IMR-90 (cell line): ENCODE measurements at regions not wholly inside any gene's neighbourhood (a gene's known extent, or its start where the extent isn't known, plus 50 kb on each side); places are given as distances from the start of the nearest gene placed in this dataset.

Experiments used
- ATAC-seq: fragments of 200-7000 bp; cut with Tn5 transposase; 2 replicates; pipeline ENCODE4 v1.9.1; 2020; ENCODE audit warnings: low read depth, mild to moderate bottlenecking, moderate library complexity
- BruUV-seq: library from RNA; stranded (reverse); fragments of 400-500 nt; replicated peaks from 2 replicates; lab custom pipeline; 2021; lab: Mats Ljungman, UMichigan
- CTCF ChIA-PET: fragments of 300-600 bp; formaldehyde crosslinking; extraction: SDS; loops from one replicate; lab custom pipeline; 2021; ENCODE audit warnings: antibody characterized with exemption; lab: Yijun Ruan, JAX
- POLR2A ChIA-PET: fragments of 300-600 bp; sonication (Branson Sonifier 250); formaldehyde crosslinking; loops from one replicate; lab custom pipeline; 2022; ENCODE audit warnings: antibody characterized with exemption; ENCODE audit not compliant: unreplicated experiment; lab: Charles Lee
- DNase-seq: peaks from one replicate; pipeline ENCODE4 v3.0.0; 2013
- H2AFZ ChIP-seq: replicated peaks from 2 replicates; pipeline ENCODE3; 2013; ENCODE audit warnings: low read length, mild to moderate bottlenecking; ENCODE audit not compliant: poor library complexity
- H2AK5ac ChIP-seq: 2 replicates; pipeline ENCODE4 v1.6.1; 2013; ENCODE audit warnings: low read depth, low read length, inconsistent platforms
- H2AK9ac ChIP-seq: replicated peaks from 2 replicates; pipeline ENCODE3; 2013; ENCODE audit warnings: mild to moderate bottlenecking, low read depth, low read length, moderate library complexity; ENCODE audit not compliant: poor library complexity
- H2BK120ac ChIP-seq: 2 replicates; pipeline ENCODE4 v1.6.1; 2013; ENCODE audit warnings: low read depth, low read length, inconsistent platforms
- H2BK15ac ChIP-seq: 3 replicates; pipeline ENCODE4 v1.6.1; 2013; ENCODE audit warnings: low read depth, low read length, inconsistent platforms
- H2BK20ac ChIP-seq: 2 replicates; pipeline ENCODE4 v1.6.1; 2013; ENCODE audit warnings: low read depth, mild to moderate bottlenecking, inconsistent platforms, low read length, moderate library complexity
- H2BK5ac ChIP-seq: 2 replicates; pipeline ENCODE4 v1.6.1; 2013; ENCODE audit warnings: mild to moderate bottlenecking, low read depth, low read length, inconsistent platforms; ENCODE audit not compliant: poor library complexity, severe bottlenecking
- H3K14ac ChIP-seq: replicated peaks from 2 replicates; pipeline ENCODE4 v1.6.1; 2013; ENCODE audit warnings: low read depth, low read length, inconsistent platforms
- H3K18ac ChIP-seq: 2 replicates; pipeline ENCODE4 v1.6.1; 2013; ENCODE audit warnings: low read depth, low read length, control low read depth
- H3K23ac ChIP-seq: 2 replicates; pipeline ENCODE4 v1.6.1; 2013; ENCODE audit warnings: low read depth, low read length, inconsistent platforms
- H3K27ac ChIP-seq: 2 replicates; pipeline ENCODE4 v1.5.1; 2013; ENCODE audit warnings: mild to moderate bottlenecking, control low read depth, low read length; ENCODE audit not compliant: insufficient read depth
- H3K27me3 ChIP-seq: 2 replicates; pipeline ENCODE4 v1.6.1; 2013; ENCODE audit warnings: low read length; ENCODE audit not compliant: control insufficient read depth, insufficient read depth
- H3K36me3 ChIP-seq: 2 replicates; pipeline ENCODE4 v1.6.1; 2013; ENCODE audit warnings: low read length, mixed read lengths; ENCODE audit not compliant: control insufficient read depth, insufficient read depth
- H3K4ac ChIP-seq: 2 replicates; pipeline ENCODE4 v1.6.1; 2013; ENCODE audit warnings: low read depth, low read length, inconsistent platforms
- H3K4me1 ChIP-seq: 2 replicates; pipeline ENCODE4 v1.6.1; 2013; ENCODE audit warnings: low read length, mixed read lengths; ENCODE audit not compliant: control insufficient read depth, insufficient read depth
- H3K4me2 ChIP-seq: 2 replicates; pipeline ENCODE4 v1.6.1; 2013; ENCODE audit warnings: low read depth, mild to moderate bottlenecking, control low read depth, low read length, moderate library complexity
- H3K4me3 ChIP-seq: 2 replicates; pipeline ENCODE4 v1.5.1; 2013; ENCODE audit warnings: low read depth, mild to moderate bottlenecking, control low read depth, low read length, moderate library complexity; ENCODE audit not compliant: insufficient read depth
- H3K56ac ChIP-seq: 2 replicates; pipeline ENCODE4 v1.6.1; 2013; ENCODE audit warnings: low read length, inconsistent platforms; ENCODE audit not compliant: insufficient read depth; ENCODE audit errors: extremely low read depth
- H3K79me1 ChIP-seq, 2 experiments: 2 replicates each; pipeline ENCODE4 v1.6.1; 2013; ENCODE audit warnings: low read length in 2 of 2, inconsistent platforms in 1 of 2, low read depth in 1 of 2
- H3K9ac ChIP-seq: 2 replicates; pipeline ENCODE4 v1.6.1; 2013; ENCODE audit warnings: low read depth, low read length, control low read depth
- H3K9me1 ChIP-seq: 2 replicates; pipeline ENCODE4 v1.6.1; 2013; ENCODE audit warnings: low read length, inconsistent platforms; ENCODE audit not compliant: insufficient read depth
- H3K9me3 ChIP-seq: 2 replicates; pipeline ENCODE4 v1.6.1; 2013; ENCODE audit warnings: low read length; ENCODE audit not compliant: control insufficient read depth, insufficient read depth
- H4K20me1 ChIP-seq: 2 replicates; pipeline ENCODE4 v1.6.1; 2013; ENCODE audit warnings: low read length, inconsistent platforms; ENCODE audit not compliant: insufficient read depth
- H4K5ac ChIP-seq: 2 replicates; pipeline ENCODE4 v1.6.1; 2013; ENCODE audit warnings: mild to moderate bottlenecking, low read depth, low read length, control low read depth
- H4K8ac ChIP-seq, 2 experiments: 2 replicates each; pipeline ENCODE4 v1.6.1; 2013; ENCODE audit warnings: low read depth in 2 of 2, low read length in 2 of 2, control low read depth in 1 of 2, inconsistent platforms in 1 of 2
- H4K91ac ChIP-seq: 2 replicates; pipeline ENCODE4 v1.6.1; 2013; ENCODE audit warnings: low read depth, low read length, inconsistent platforms; ENCODE audit not compliant: insufficient read depth
- BHLHE40 ChIP-seq: fragments of 150-350 bp; IDR thresholded peaks from 2 replicates; pipeline ENCODE4 v1.6.1; 2016; ENCODE audit warnings: mild to moderate bottlenecking, low read depth, low read length
- CHD1 ChIP-seq: IDR thresholded peaks from 2 replicates; pipeline ENCODE4 v1.6.1; 2012; ENCODE audit warnings: low read depth, low read length, improper control_type of control experiment
- WGBS, 2 experiments: methylation state at CpG; one replicate each; pipeline versions ENCODE4 v1.1.5 to v1.1.7; 2013; ENCODE audit warnings: missing lambda C conversion rate in 2 of 2; ENCODE audit not compliant: insufficient read length in 1 of 2; ENCODE audit errors: extremely low coverage in 2 of 2; 5-methylcytosine and 5-hydroxymethylcytosine counted together
- dilution Hi-C: fragments of 300-500 bp; cut with HindIII; formaldehyde crosslinking; loops from one replicate; pipeline ENCODE4 v1.14.3; 2018; ENCODE audit warnings: low sequenced_read_pairs; ENCODE audit not compliant: unreplicated experiment
- in situ Hi-C: fragments of 300-500 bp; cut with MboI; formaldehyde crosslinking; loops from 3 replicates; pipeline ENCODE4 v1.14.3; 2019; ENCODE audit warnings: low sequenced_read_pairs, inconsistent platforms, mixed read lengths
- intact Hi-C: fragments of 100-400 bp; cut with micrococcal nuclease; formaldehyde crosslinking; loops from 2 replicates; pipeline ENCODE4 v1.10.0; 2022

DNA sequence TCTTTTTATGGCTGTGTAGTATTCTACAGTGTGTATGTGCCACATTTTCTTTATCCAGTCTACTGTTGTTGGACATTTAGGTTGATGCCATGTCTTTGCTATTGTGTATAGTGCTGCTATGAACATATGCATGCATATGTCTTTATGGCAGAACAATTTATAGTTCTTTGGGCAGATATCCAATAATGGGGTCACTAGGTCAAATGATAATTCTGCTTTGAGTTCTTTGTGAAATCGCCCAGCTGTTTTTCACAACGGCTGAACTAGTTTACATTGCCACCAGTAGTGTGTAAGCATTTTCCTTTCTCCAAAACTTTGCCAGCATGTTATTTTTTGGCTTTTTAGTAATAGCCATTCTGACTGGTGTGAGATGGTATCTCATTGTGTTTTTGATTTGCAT, 214.8 kb upstream of the TMEM229A start:
- Histone ChIP-seq H3K79me1 (no peaks in the 10 kb centered on the region), H3K18ac (peak overlapping the region; percentile 52; the same call in 1 of the 2 replicates), H3K27ac (no peak overlapping the region), H4K8ac (no peak overlapping the region), H3K4me1 (peaks cover 9% of the 10 kb centered on the region; the same call in 1 of the 2 replicates), H3K9me1 (peaks cover 3% of the 10 kb centered on the region; the same call in 1 of the 2 replicates), H3K9ac (no peak overlapping the region), H2AK5ac (0 out of 2 replicates have a peak overlapping the region, but pooled peaks have one; percentile 3), H2AFZ (no peak overlapping the region), H4K20me1 (no peaks in the 10 kb centered on the region), H3K14ac (no peak overlapping the region), H3K56ac (no peak overlapping the region), H3K9me3 (peaks cover 2% of the 10 kb centered on the region; the same call in 1 of the 2 replicates), H3K36me3 (no peaks in the 10 kb centered on the region), H4K5ac (peak overlapping the region; percentile 20; the same call in 1 of the 2 replicates), H2BK15ac (no peak overlapping the region), H3K4me2 (no peak overlapping the region), H2BK20ac (peak overlapping the region; percentile 63), H2AK9ac (no peak overlapping the region), H3K27me3 (no peaks in the 10 kb centered on the region), H3K4ac (peak overlapping the region; percentile 32; the same call in 1 of the 2 replicates), H2BK120ac (peak overlapping the region; percentile 44; the same call in 1 of the 2 replicates), H3K4me3 (no peak overlapping the region), H4K91ac (no peak overlapping the region), H2BK5ac (peak overlapping the region; percentile 15), H3K23ac (no peak overlapping the region)
- DNase-seq, result no peak
- no TSS peak for BruUV-seq
- ChIA-PET CTCF (interaction anchor here (0.7 kb wide), 1 partner anchor 73 kb away, joined by 3 read pairs; no protein-coding TSS in a partner anchor), POLR2A (no interaction called here)
- in situ Hi-C loops (no loop called here), dilution Hi-C loops (no loop called here), intact Hi-C loops (no loop called here)
- WGBS, 2 experiments, result no CpG with 5 or more reads among the region's 2 CpGs
- no peak for ATAC-seq
- TF ChIP-seq CHD1, result no peak
- TF ChIP-seq BHLHE40, result no peak
